ENCODE measurements at regions not wholly inside any gene's neighbourhood (a gene's known extent, or its start where the extent isn't known, plus 50 kb on each side); places are given as distances from the start of the nearest gene placed in this dataset.
"Not testable (repeated sequence)": the region's sequence is repeated elsewhere in the genome, so short reads cannot be mapped to it uniquely, and the experiment has no call there.

- no peak for DNase-seq
- in situ Hi-C loops (cut with HindIII; ENCODE audit: low pct_ligation_motif_present, low pct_unique_long_range_greater_than_20kb, low sequenced_read_pairs): no loop called here
Observed at GRCh38 chr10:65149878-65150277, 1628.7 kb downstream of the REEP3 start.

DNA sequence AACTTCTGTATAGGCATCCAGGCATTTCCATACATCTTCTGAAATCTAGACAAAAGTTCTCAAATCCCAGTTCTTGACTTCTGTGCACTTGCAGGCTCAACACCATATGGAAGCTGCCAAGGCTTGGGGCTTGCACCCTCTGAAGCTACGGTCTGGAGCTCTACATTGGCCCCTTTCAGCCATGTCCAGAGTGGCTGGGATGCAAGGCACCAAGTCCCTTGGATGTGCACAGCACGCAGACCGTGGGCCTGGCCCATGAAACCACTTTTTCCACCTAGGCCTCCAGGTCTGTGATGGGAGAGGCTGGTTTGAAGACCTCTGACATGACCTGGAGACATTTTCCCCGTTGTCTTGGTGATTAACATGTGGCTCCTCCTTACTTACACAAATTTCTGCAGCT, 1645.1 kb downstream of the REEP3 start:
- DNase-seq: no peak
- in situ Hi-C loops (cut with HindIII; ENCODE audit: low pct_ligation_motif_present, low pct_unique_long_range_greater_than_20kb, low sequenced_read_pairs): no loop called here

GRCh38 chr10:65172249-65172648, 1651.0 kb downstream of the REEP3 start:
- no peak for DNase-seq
- in situ Hi-C loops (cut with HindIII; ENCODE audit: low pct_ligation_motif_present, low pct_unique_long_range_greater_than_20kb, low sequenced_read_pairs): no loop called here

GRCh38 chr10:65176994-65177393, 1655.8 kb downstream of the REEP3 start:
- no peak for DNase-seq
- in situ Hi-C loops (cut with HindIII; ENCODE audit: low pct_ligation_motif_present, low pct_unique_long_range_greater_than_20kb, low sequenced_read_pairs): no loop called here

DNA sequence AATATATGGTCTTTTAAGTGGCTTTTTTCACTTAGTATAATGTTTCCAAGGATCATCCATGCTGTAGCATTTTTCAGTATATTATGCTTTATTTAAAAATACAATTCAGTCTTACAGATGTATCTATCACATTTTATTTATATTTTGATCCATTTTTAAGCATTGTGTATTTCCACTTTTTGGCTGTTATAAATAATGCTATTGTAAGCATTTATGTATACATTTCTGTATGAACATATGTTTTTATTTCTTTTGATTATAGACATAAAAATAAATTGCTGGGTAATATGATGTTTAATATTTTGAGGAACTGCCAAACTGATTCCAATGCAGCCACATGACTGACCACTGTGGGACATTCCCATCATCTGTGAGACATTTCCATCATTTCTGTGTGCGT, 1662.0 kb downstream of the REEP3 start:
- in situ Hi-C loops (cut with HindIII; ENCODE audit: low pct_ligation_motif_present, low pct_unique_long_range_greater_than_20kb, low sequenced_read_pairs): no loop called here
- DNase-seq: no peak

GRCh38 chr10:65186668-65187067, 1665.5 kb downstream of the REEP3 start:
- DNase-seq; in situ Hi-C loops (cut with HindIII; ENCODE audit: low pct_ligation_motif_present, low pct_unique_long_range_greater_than_20kb, low sequenced_read_pairs): not testable (repeated sequence)

- DNase-seq: peak; percentile 35
Observed at GRCh38 chr10:65194126-65194525, 1672.9 kb downstream of the REEP3 start.

DNA sequence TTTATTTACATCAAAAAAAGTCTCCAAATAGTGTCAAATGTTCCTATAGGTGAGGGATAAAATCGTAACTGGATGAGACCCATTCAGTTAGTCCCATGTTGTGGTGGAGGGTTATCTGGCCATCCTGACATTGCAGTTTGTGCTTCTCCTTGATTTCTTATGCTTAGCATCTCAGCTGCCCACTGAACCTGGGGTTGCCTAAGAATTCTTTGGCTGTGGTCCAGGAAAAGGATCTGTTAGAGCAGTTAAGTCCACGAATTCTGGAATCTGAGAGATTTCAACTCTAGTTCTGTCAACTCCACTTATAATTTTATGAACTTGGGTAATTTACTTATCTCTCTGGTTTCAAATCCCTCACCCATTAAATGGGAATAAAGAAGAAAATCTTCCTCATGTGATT, 1673.4 kb downstream of the REEP3 start:
- in situ Hi-C loops (cut with HindIII; ENCODE audit: low pct_ligation_motif_present, low pct_unique_long_range_greater_than_20kb, low sequenced_read_pairs): no loop called here
- DNase-seq: peak; percentile 6

More at GRCh38 chr10:65194126-65194525, 1672.9 kb downstream of the REEP3 start:
- in situ Hi-C loops (cut with HindIII; ENCODE audit: low pct_ligation_motif_present, low pct_unique_long_range_greater_than_20kb, low sequenced_read_pairs): no loop called here

- no peak for DNase-seq
- in situ Hi-C loops (cut with HindIII; ENCODE audit: low pct_ligation_motif_present, low pct_unique_long_range_greater_than_20kb, low sequenced_read_pairs): no loop called here
Observed at GRCh38 chr10:65196111-65196510, 1674.9 kb downstream of the REEP3 start.

GRCh38 chr10:65197935-65198334, 1676.7 kb downstream of the REEP3 start:
- in situ Hi-C loops (cut with HindIII; ENCODE audit: low pct_ligation_motif_present, low pct_unique_long_range_greater_than_20kb, low sequenced_read_pairs): no loop called here
- no peak for DNase-seq

DNA sequence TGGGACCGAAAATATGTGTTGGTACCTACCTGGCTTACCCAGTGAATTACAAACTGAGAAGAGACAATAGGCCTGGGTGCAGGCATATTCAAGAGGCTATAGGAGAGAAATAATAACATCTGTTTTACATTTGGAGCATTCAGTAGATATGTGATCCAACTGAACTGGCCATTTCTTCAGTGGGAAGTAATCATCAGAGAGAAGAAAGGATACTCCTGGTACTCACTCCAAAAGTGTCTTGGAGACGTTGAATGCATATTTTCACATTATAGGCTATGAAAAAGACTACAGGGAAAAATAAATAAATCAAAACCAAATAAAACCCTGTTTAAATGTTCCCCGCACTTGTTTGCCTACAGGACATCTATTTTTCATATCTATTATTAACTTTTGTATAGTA, 1680.3 kb downstream of the REEP3 start:
- no peak for DNase-seq
- in situ Hi-C loops (cut with HindIII; ENCODE audit: low pct_ligation_motif_present, low pct_unique_long_range_greater_than_20kb, low sequenced_read_pairs): no loop called here

GRCh38 chr10:65204999-65205398, 1683.8 kb downstream of the REEP3 start:
- DNase-seq: no peak
- in situ Hi-C loops (cut with HindIII; ENCODE audit: low pct_ligation_motif_present, low pct_unique_long_range_greater_than_20kb, low sequenced_read_pairs): no loop called here

GRCh38 chr10:65213170-65213569, 1692.0 kb downstream of the REEP3 start:
- in situ Hi-C loops (cut with HindIII; ENCODE audit: low pct_ligation_motif_present, low pct_unique_long_range_greater_than_20kb, low sequenced_read_pairs): no loop called here
- no peak for DNase-seq

DNA sequence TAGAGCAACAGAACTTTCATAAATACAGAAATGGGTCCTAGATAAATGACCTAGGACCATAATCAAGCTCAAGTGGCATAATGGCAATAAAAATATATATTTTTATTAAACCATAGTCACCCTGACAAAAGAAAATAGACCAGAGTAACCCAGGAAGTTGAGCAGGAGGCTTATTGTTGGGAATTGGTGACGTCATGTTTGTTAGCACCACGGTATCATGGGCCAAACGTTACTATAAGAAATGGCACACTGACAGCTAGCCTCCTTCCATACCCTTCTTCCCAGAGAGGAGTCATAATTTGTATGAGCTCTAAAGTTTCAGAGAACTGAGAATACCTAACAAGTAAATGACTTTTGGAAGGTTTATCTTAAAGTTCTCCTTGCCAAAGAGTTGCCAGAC, 1698.2 kb downstream of the REEP3 start:
- in situ Hi-C loops (cut with HindIII; ENCODE audit: low pct_ligation_motif_present, low pct_unique_long_range_greater_than_20kb, low sequenced_read_pairs): no loop called here
- no peak for DNase-seq

- in situ Hi-C loops (cut with HindIII; ENCODE audit: low pct_ligation_motif_present, low pct_unique_long_range_greater_than_20kb, low sequenced_read_pairs): no loop called here
- DNase-seq: no peak
Observed at GRCh38 chr10:65231148-65231547, 1694.7 kb upstream of the LRRTM3 start.

GRCh38 chr10:65234261-65234660, 1691.6 kb upstream of the LRRTM3 start:
- in situ Hi-C loops (cut with HindIII; ENCODE audit: low pct_ligation_motif_present, low pct_unique_long_range_greater_than_20kb, low sequenced_read_pairs): no loop called here

GRCh38 chr10:65235266-65235665, 1690.6 kb upstream of the LRRTM3 start:
- in situ Hi-C loops (cut with HindIII; ENCODE audit: low pct_ligation_motif_present, low pct_unique_long_range_greater_than_20kb, low sequenced_read_pairs): no loop called here
- no peak for DNase-seq

More at GRCh38 chr10:65234261-65234660, 1691.6 kb upstream of the LRRTM3 start:
- DNase-seq: no peak

- in situ Hi-C loops (cut with HindIII; ENCODE audit: low pct_ligation_motif_present, low pct_unique_long_range_greater_than_20kb, low sequenced_read_pairs): no loop called here
Observed at GRCh38 chr10:65235846-65236245, 1690.0 kb upstream of the LRRTM3 start.

DNA sequence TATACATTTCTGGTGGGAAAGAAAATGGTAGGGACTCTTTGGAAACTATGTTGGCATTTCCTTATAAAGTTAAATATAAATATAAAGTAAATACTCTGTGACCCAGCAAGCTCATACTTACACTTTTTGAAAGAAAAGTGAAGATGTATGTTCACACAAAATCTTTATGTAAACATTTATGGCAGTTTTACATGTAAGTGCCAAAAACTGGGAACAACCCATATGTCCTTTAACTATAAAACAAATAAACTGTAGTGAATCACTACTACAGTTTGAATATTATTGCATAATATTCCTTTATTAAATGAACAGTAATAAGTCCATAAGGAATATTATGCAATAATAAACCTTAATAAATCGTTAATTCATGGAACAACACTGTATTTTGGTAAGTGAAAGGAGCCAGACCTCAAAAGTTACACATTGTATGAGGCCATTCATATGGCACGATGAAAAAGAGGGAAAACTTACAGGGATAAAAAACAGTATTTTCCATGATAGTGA, 1660.3 kb upstream of the LRRTM3 start:
- in situ Hi-C loops (cut with HindIII; ENCODE audit: low pct_ligation_motif_present, low pct_unique_long_range_greater_than_20kb, low sequenced_read_pairs): no loop called here
- no peak for DNase-seq

More at GRCh38 chr10:65235846-65236245, 1690.0 kb upstream of the LRRTM3 start:
- no peak for DNase-seq

GRCh38 chr10:65269551-65269950, 1656.3 kb upstream of the LRRTM3 start:
- in situ Hi-C loops (cut with HindIII; ENCODE audit: low pct_ligation_motif_present, low pct_unique_long_range_greater_than_20kb, low sequenced_read_pairs); DNase-seq: not testable (repeated sequence)

DNA sequence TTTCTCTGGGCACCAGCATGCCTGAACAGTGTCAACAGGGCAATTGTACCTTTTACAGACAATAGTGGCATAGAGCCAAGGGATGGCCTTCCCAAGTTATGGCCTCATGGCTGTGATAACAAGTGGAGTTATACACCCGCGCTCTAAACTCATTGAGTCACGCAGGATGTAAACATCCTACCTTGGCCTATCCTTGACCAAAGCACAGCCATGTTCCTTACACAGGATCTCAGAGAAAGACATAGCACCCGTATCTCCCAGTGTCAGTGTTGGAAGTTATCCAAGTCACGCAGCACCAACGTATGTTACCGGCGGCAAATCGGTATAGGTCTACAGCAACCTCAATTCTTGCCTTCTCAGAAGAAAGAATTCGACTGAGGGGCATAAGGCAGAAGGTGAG, 1654.9 kb upstream of the LRRTM3 start:
- in situ Hi-C loops (cut with HindIII; ENCODE audit: low pct_ligation_motif_present, low pct_unique_long_range_greater_than_20kb, low sequenced_read_pairs): no loop called here
- no peak for DNase-seq
